OCI-LY1 (cell line): ENCODE measurements at regions not wholly inside any gene's neighbourhood (a gene's known extent, or its start where the extent isn't known, plus 50 kb on each side); places are given as distances from the start of the nearest gene placed in this dataset.

ENCODE experiments used
- H2AFZ ChIP-seq: fragments of 200-600 bp; sonication (generic), shearing (Covaris generic); 2 replicates; pipeline ENCODE4 v1.6.0; 2014; ENCODE audit warnings: antibody characterized with exemption, mild to moderate bottlenecking, low read length
- H3F3A ChIP-seq: fragments of 200-600 bp; sonication (generic), shearing (Covaris generic); 2 replicates; pipeline ENCODE4 v1.6.0; 2014; ENCODE audit warnings: mild to moderate bottlenecking, antibody characterized with exemption, low read length, moderate library complexity; ENCODE audit not compliant: insufficient read depth
- H3K27ac ChIP-seq: fragments of 200-600 bp; sonication (generic); 2 replicates; pipeline ENCODE4 v1.5.1; 2014; ENCODE audit warnings: low read length, mixed run types, mild to moderate bottlenecking, low read depth; ENCODE audit not compliant: poor library complexity, severe bottlenecking
- H3K27me3 ChIP-seq: fragments of 200-600 bp; sonication (generic); 2 replicates; pipeline ENCODE4 v1.6.0; 2014; ENCODE audit warnings: antibody characterized with exemption, mild to moderate bottlenecking, low read length, moderate library complexity; ENCODE audit not compliant: insufficient read depth
- H3K36me3 ChIP-seq: fragments of 200-600 bp; sonication (generic); 2 replicates; pipeline ENCODE4 v1.6.1; 2014; ENCODE audit warnings: mild to moderate bottlenecking, antibody characterized with exemption, low read length, moderate library complexity, mixed read lengths; ENCODE audit not compliant: insufficient read depth
- H3K4me1 ChIP-seq: fragments of 200-600 bp; sonication (generic); 2 replicates; pipeline ENCODE4 v1.5.1; 2014; ENCODE audit warnings: mild to moderate bottlenecking, low read length, moderate library complexity; ENCODE audit not compliant: insufficient read depth, severe bottlenecking
- H3K4me2 ChIP-seq: fragments of 200-600 bp; sonication (generic), shearing (Covaris generic); 2 replicates; pipeline ENCODE4 v1.6.1; 2014; ENCODE audit warnings: low read length
- H3K4me3 ChIP-seq: fragments of 200-600 bp; sonication (generic); 2 replicates; pipeline ENCODE4 v1.5.1; 2014; ENCODE audit warnings: low read length, low read depth, mild to moderate bottlenecking, mixed read lengths; ENCODE audit not compliant: poor library complexity, severe bottlenecking
- H3K79me2 ChIP-seq: fragments of 200-600 bp; shearing (Covaris generic); 2 replicates; pipeline ENCODE4 v1.6.1; 2016; ENCODE audit warnings: mixed run types, low read length, mixed read lengths; ENCODE audit not compliant: insufficient read depth
- H3K9ac ChIP-seq: fragments of 200-600 bp; sonication (generic), shearing (Covaris generic); 2 replicates; pipeline ENCODE4 v1.6.1; 2014; ENCODE audit warnings: mild to moderate bottlenecking, low read length, mixed read lengths
- H3K9me2 ChIP-seq: fragments of 200-600 bp; sonication (generic), shearing (Covaris generic); 2 replicates; pipeline ENCODE4 v1.6.1; 2014; ENCODE audit warnings: low read depth, mild to moderate bottlenecking, low read length, mixed read lengths
- H3K9me3 ChIP-seq: fragments of 200-600 bp; shearing (Covaris generic); 2 replicates; pipeline ENCODE4 v1.6.1; 2014; ENCODE audit warnings: low read length, mixed read lengths
- H4K20me1 ChIP-seq: fragments of 200-600 bp; sonication (generic), shearing (Covaris generic); 2 replicates; pipeline ENCODE4 v1.6.0; 2016; ENCODE audit warnings: mild to moderate bottlenecking, low read length; ENCODE audit not compliant: insufficient read depth
- EZH2 ChIP-seq: fragments of 200-600 bp; sonication (generic), shearing (Covaris generic); IDR thresholded peaks from 2 replicates; pipeline ENCODE4 v1.8.0; 2017; ENCODE audit warnings: borderline replicate concordance, mixed run types, mild to moderate bottlenecking, antibody characterized with exemption, low read length, moderate library complexity, mixed read lengths
- TF ChIP-seq, protein P1 (sequence below): fragments of 200-600 bp; sonication (generic), shearing (Covaris generic); IDR thresholded peaks from 2 replicates; pipeline ENCODE4 v1.5.1; 2017; ENCODE audit warnings: mild to moderate bottlenecking, antibody characterized with exemption, low read length, moderate library complexity, mixed read lengths

DNA sequence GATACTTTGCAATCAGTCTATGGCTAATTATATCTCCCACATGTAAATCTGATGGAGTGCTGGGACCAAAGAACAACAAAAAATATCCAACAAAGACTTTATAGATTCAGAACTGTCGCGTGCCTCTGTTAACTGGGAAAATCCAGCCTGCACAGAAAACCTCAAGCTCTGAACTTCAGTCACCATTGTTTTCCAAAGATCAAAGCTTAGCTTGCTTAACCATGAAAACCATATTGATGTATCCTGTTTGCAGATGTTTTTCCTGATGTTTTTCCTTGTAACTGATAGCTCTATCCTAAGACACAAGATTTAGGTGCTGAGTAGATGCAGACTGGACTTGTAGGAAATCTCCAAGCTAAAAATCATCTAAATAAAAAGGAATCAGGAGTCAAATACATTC, 163.7 kb downstream of the GXYLT1 start:
- Histone ChIP-seq H3K36me3 (no peaks in the 10 kb centered on the region), H2AFZ (no peak overlapping the region)

DNA sequence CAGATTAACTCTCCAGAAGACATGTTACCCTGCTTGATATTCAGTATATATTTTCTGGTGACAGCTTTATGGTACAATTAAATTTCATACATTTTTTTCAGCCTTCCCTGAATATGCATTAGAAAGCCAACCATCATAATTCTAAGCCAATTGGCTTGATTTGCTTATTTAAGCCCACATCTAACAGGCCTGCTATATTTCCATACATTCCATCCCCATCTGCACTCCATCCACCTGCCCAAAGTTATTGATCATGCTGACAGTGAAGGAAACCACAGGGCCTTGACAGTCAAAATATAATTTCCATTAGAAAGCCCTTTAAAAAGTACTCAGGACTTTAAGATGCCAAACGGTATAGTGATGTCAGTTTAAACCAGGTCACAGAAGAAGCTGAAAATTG, 164.3 kb downstream of the GXYLT1 start:
- H3K9me2 ChIP-seq, result no peaks in the 10 kb centered on the region
- H3K4me2 ChIP-seq, result no peak overlapping the region
- no peaks in the 10 kb centered on the region for H3K9me3 ChIP-seq
- no peaks in the 10 kb centered on the region for H3K4me1 ChIP-seq
- no peaks in the 10 kb centered on the region for H3K79me2 ChIP-seq
- no peak overlapping the region for H3K27ac ChIP-seq
- H3K4me3 ChIP-seq, result no peak overlapping the region
- no peak overlapping the region for H3K9ac ChIP-seq
- no peak for TF ChIP-seq EZH2
- H4K20me1 ChIP-seq, result no peaks in the 10 kb centered on the region
- no peaks in the 10 kb centered on the region for H3K27me3 ChIP-seq
- H2AFZ ChIP-seq, result no peak overlapping the region
- H3K36me3 ChIP-seq, result no peaks in the 10 kb centered on the region
- no peaks in the 10 kb centered on the region for H3F3A ChIP-seq

More for the DNA sequence above, 163.7 kb downstream of the GXYLT1 start:
- Histone ChIP-seq H3K27ac (no peak overlapping the region), H4K20me1 (no peaks in the 10 kb centered on the region), H3K9me3 (no peaks in the 10 kb centered on the region), H3K4me1 (no peaks in the 10 kb centered on the region), H3K27me3 (no peaks in the 10 kb centered on the region), H3K79me2 (no peaks in the 10 kb centered on the region), H3F3A (no peaks in the 10 kb centered on the region), H3K4me2 (no peak overlapping the region), H3K4me3 (no peak overlapping the region), H3K9ac (no peak overlapping the region), H3K9me2 (no peaks in the 10 kb centered on the region)
- no peak for TF ChIP-seq EZH2
- TF ChIP-seq, protein P1, sequence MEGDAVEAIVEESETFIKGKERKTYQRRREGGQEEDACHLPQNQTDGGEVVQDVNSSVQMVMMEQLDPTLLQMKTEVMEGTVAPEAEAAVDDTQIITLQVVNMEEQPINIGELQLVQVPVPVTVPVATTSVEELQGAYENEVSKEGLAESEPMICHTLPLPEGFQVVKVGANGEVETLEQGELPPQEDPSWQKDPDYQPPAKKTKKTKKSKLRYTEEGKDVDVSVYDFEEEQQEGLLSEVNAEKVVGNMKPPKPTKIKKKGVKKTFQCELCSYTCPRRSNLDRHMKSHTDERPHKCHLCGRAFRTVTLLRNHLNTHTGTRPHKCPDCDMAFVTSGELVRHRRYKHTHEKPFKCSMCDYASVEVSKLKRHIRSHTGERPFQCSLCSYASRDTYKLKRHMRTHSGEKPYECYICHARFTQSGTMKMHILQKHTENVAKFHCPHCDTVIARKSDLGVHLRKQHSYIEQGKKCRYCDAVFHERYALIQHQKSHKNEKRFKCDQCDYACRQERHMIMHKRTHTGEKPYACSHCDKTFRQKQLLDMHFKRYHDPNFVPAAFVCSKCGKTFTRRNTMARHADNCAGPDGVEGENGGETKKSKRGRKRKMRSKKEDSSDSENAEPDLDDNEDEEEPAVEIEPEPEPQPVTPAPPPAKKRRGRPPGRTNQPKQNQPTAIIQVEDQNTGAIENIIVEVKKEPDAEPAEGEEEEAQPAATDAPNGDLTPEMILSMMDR, result no peak

DNA sequence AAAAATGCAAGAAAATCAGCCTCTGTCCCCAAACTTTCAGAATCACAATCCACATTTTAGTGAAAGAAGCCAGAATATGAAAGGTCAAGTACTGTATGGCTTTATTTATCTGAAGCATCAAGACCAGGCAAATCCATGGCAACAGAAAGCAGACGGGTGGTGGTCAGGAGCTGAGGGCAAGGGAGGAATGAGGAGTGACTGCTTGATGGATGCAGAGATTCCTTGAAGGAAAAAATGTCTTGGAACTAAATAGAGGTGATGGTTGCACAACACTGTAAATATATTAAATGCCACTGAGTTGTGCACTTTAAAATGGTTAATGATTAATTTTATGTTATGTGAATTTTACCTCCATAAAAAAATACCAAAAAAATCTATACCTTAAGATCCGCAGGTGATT, 165.1 kb downstream of the GXYLT1 start:
- Histone ChIP-seq H3K4me1 (no peaks in the 10 kb centered on the region), H2AFZ (no peak overlapping the region), H3K27ac (no peak overlapping the region), H3K9ac (no peak overlapping the region), H3K9me3 (no peaks in the 10 kb centered on the region), H3K4me3 (no peak overlapping the region), H3K79me2 (no peaks in the 10 kb centered on the region), H3K4me2 (no peak overlapping the region), H4K20me1 (no peaks in the 10 kb centered on the region), H3F3A (no peaks in the 10 kb centered on the region), H3K9me2 (no peaks in the 10 kb centered on the region), H3K36me3 (no peaks in the 10 kb centered on the region), H3K27me3 (no peaks in the 10 kb centered on the region)
- TF ChIP-seq EZH2, result no peak
- TF ChIP-seq, protein P1, result no peak

DNA sequence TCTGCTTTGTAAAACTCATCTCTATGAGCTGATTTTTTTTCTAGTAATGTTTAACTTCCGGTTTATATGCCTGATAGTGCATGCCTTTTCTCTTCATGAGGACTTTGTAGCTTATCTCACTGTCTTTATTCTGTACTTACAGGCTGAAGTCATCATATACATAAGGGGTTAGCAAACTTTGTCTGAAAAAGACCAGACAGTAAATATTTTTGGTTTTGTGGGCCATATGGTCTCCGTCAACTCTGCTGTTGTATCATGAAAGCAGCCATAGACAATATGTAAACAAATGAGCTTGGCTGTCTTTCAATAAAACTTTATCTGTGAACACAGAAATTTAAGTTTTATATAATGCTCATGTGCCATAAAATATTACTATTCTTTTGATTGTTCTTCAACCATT, 172.1 kb downstream of the GXYLT1 start:
- no peaks in the 10 kb centered on the region for H3K27me3 ChIP-seq
- H3K79me2 ChIP-seq, result no peaks in the 10 kb centered on the region
- no peaks in the 10 kb centered on the region for H3K9me3 ChIP-seq
- H3K4me1 ChIP-seq, result no peaks in the 10 kb centered on the region
- H3K4me3 ChIP-seq, result no peak overlapping the region
- H2AFZ ChIP-seq, result no peak overlapping the region
- H3K9ac ChIP-seq, result no peak overlapping the region
- TF ChIP-seq, protein P1, result no peak
- no peak for TF ChIP-seq EZH2
- no peaks in the 10 kb centered on the region for H3K36me3 ChIP-seq
- no peaks in the 10 kb centered on the region for H4K20me1 ChIP-seq
- no peak overlapping the region for H3K27ac ChIP-seq
- H3K4me2 ChIP-seq, result no peak overlapping the region
- H3F3A ChIP-seq, result no peaks in the 10 kb centered on the region
- no peaks in the 10 kb centered on the region for H3K9me2 ChIP-seq
